GM10266 (cell line): ENCODE measurements at regions not wholly inside any gene's neighbourhood (a gene's known extent, or its start where the extent isn't known, plus 50 kb on each side); places are given as distances from the start of the nearest gene placed in this dataset.

Experiments used
- DNase-seq: peaks from one replicate; pipeline ENCODE4 v3.0.0; 2012; ENCODE audit errors: extremely low spot score
- CTCF ChIP-seq: IDR thresholded peaks from 2 replicates; pipeline ENCODE4 v1.5.1; 2012; ENCODE audit warnings: mild to moderate bottlenecking, low read depth; ENCODE audit not compliant: control insufficient read depth, insufficient read depth; ENCODE audit errors: missing control alignments

DNA sequence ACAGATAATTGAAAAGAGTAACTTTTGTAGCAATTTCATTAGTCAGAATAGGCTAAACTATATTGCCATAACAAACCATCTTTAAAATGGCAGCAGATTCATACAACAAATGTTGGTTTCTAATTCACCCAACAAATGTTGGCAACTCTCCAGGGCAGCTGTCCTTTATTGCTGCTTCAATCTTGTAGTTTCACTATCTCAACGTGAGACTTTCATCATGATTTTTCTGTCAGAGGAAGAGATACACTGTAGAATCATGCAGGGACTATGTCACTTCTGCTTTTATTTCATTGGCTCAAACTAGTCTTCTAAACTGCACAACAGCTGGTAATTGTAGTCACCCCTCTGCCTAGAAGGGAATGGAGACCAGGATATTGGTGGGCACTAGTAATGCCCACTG, 174.2 kb downstream of the TANC2 start:
- no peak for DNase-seq

DNA sequence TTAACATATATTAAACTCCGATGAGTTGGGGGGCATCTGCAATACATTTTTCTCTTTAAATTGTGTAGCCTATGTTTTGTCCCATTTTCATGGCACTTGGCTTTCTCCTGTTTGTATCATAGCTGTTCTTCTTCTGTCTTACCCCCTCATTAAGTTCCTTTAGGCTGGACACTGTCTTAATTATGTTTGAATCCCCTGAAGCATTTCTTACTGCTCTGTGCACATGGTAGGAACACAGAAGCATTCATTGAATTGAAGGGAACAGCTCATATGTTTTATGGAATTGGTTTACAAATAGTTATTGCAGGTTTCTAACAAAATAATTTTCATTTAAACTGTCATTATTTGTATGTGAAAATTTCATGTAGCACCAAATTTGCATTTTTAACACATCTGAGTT, 176.8 kb downstream of the TANC2 start:
- no peak for TF ChIP-seq CTCF
- no peak for DNase-seq

More for the DNA sequence above, 174.2 kb downstream of the TANC2 start:
- no peak for TF ChIP-seq CTCF

DNA sequence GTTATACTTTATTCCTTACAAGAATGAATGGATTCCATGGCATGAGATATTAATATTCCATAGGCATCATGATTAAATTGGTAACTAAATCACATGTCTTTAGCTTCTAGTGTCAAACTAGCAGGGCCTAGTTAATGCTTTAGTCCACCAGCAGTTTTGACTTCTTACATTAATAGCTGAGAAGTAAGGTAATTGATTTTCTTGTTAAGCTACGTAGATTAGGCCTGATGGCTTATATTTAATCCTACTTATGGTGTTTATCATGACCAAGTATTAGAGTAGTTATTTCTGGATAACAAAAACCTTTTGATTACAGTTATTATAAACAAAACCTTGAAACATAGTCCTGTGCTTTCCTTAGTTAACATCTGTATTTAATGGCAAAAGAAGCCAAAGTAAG, 184.5 kb downstream of the TANC2 start:
- no peak for DNase-seq
- no peak for TF ChIP-seq CTCF

- no peak for DNase-seq
- TF ChIP-seq CTCF = no peak
Measured at GRCh38 chr17:63150994-63151464, 185.0 kb downstream of the TANC2 start.

GRCh38 chr17:63151941-63152523, 186.0 kb downstream of the TANC2 start:
- no peak for DNase-seq
- TF ChIP-seq CTCF = no peak

DNA sequence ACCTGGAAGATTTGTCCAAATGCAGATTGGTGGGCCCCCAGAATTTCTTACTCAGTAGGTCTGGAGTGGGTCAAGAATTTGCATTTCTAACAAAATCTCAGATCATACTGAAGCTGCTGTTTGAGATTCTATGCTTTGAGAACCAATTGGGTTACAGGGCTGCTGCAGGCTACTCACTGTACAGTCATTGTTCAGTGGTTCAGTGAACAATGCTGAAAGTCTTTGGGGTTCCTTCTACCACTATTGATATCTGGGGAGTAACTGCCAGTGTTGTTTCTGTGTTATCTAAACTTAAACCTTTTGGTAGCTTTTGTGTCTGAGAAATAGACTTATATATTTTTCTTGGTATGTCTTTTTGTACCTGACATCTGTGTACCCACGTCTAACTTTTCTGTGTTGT, 187.5 kb downstream of the TANC2 start:
- no peak for TF ChIP-seq CTCF
- DNase-seq = no peak

- no peak for TF ChIP-seq CTCF
- DNase-seq = no peak
Measured at GRCh38 chr17:63154586-63155244, 188.7 kb downstream of the TANC2 start.
